Activated CD8-positive, alpha-beta T cell treated with anti-CD3 and anti-CD28 coated beads, Interleukin-2, amount 10 ng/mL, durations not matched to agents 7 days and 5 days (primary cell): ENCODE measurements at regions not wholly inside any gene's neighbourhood (a gene's known extent, or its start where the extent isn't known, plus 50 kb on each side); places are given as distances from the start of the nearest gene placed in this dataset.

Experiments used
- ATAC-seq: fragments of 150-1000 bp; cut with Tn5 transposase; one replicate; pipeline ENCODE4 v1.10.0; 2021; ENCODE audit warnings: moderate library complexity
- CTCF ChIA-PET: fragments of 350-600 bp; sonication (Branson Sonifier 250); formaldehyde crosslinking; loops from one replicate; lab custom pipeline; 2021; ENCODE audit warnings: antibody characterized with exemption; lab: Charles Lee
- POLR2A ChIA-PET: fragments of 350-600 bp; sonication (Branson Sonifier 250); formaldehyde crosslinking; loops from one replicate; lab custom pipeline; 2021; ENCODE audit warnings: antibody characterized with exemption; lab: Charles Lee
- DNase-seq: peaks from one replicate; pipeline ENCODE4 v3.0.0-alpha.2; 2020
- H3K27ac Mint-ChIP-seq: one replicate; pipeline ENCODE4 v1.8.0; 2021; ENCODE audit warnings: mild to moderate bottlenecking, mixed read lengths
- H3K27me3 Mint-ChIP-seq: one replicate; pipeline ENCODE4 v1.8.0; 2021; ENCODE audit warnings: low read depth, mixed read lengths
- H3K36me3 Mint-ChIP-seq: one replicate; pipeline ENCODE4 v1.8.0; 2021; ENCODE audit warnings: low read depth, mixed read lengths
- H3K4me1 Mint-ChIP-seq: one replicate; pipeline ENCODE4 v1.8.0; 2021; ENCODE audit warnings: low read depth, mixed read lengths
- H3K4me3 Mint-ChIP-seq: one replicate; pipeline ENCODE4 v1.8.0; 2021; ENCODE audit warnings: mild to moderate bottlenecking, mixed read lengths
- H3K9me3 Mint-ChIP-seq: one replicate; pipeline ENCODE4 v1.8.0; 2022; ENCODE audit warnings: mixed read lengths; ENCODE audit not compliant: insufficient read depth

DNA sequence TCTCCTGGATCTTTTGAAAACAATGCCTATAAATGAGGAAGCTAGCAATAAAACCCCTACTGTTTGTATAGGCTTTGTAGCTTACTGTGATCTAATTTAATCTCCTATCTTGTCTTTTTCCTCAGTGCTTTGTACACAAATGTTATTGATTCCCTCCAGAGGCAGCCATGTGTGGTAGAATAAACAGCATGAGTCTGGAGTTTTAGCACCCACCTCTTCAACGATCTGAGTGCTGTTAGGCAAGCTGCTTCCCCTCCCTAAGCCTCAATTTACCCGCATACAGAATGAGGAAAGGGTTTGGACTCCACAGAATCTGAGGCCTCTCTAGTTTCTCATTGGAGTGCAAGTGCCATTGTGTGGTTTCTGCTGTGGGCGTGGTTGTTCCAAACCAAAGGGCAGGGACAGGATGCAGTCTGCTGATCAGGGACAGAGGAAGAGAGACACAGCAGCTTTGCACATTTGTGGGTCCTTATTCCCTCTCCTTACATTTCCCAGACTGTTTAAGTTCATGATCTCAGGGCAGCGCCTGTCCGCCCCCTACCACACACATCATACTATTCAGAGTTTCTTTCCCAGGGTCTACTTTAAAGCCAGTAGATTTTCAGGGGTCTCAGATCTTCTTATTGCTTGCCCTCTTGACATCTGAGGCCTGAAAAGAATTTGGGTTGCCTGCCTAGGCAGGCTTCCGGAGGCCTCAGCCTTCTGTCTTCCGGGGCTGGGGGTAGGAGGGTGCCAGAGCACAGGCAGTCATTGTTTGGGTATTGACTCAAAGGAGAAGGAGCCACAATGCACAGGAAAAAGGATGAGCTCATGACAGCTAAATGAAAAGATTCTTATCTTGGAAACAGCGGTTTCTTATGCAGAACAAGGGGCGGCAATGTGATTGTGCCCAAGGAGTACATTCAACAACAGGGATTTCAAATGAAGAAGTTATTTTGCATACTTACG is 114.9 kb upstream of the TEX13D start:
- H3K4me1 Mint-ChIP-seq: peaks cover 86% of the 10 kb centered on the region
- POLR2A ChIA-PET: interaction anchor here (0.7 to 2.5 kb wide), 6 partner anchors 122 to 258 kb away, joined by 3 to 21 read pairs (median 3); partner anchors contain the start of gene SH2D1A
- ATAC-seq (peak; percentile 89), DNase-seq (peak; percentile 76)
- no peaks in the 10 kb centered on the region for H3K9me3 Mint-ChIP-seq
- CTCF ChIA-PET: interaction anchor here (0.7 to 1.9 kb wide), 15 partner anchors 10 to 189 kb away, joined by 3 to 6 read pairs (median 3); partner anchors contain the start of gene SH2D1A
- peaks cover 3% of the 10 kb centered on the region for H3K36me3 Mint-ChIP-seq
- no peaks in the 10 kb centered on the region for H3K27me3 Mint-ChIP-seq
- H3K27ac Mint-ChIP-seq: peak overlapping the region; percentile 95
- peak overlapping the region; percentile 52 for H3K4me3 Mint-ChIP-seq

DNA sequence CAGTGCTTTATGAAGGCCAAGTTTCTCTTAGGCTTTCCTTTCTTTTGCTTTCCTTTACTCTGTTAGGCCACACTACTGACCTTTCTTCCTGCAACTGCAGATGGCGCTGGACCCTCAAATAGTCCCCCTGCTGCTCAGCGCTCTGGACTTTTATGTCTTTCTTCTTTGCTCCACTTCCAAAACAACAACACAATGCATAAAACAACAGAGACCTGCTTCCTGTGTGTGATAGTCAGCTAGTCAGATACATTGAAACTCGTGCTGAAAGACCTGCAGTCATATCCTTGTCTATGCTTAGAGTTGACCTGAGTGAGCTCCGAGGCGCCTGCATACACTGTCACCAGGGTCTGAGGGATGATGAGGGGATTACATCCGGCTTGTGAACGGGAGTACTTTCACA is 108.9 kb upstream of the TEX13D start:
- H3K27me3 Mint-ChIP-seq: no peaks in the 10 kb centered on the region
- peak overlapping the region; percentile 53 for H3K4me3 Mint-ChIP-seq
- no peaks in the 10 kb centered on the region for H3K36me3 Mint-ChIP-seq
- H3K9me3 Mint-ChIP-seq: no peaks in the 10 kb centered on the region
- ChIA-PET CTCF (interaction anchor here (0.7 to 1.8 kb wide), 18 partner anchors 9 to 171 kb away, joined by 3 to 6 read pairs (median 3); no protein-coding TSS in a partner anchor), POLR2A (interaction anchor here (1.2 to 2.7 kb wide), 2 partner anchors 123 to 125 kb away, joined by 5 to 12 read pairs; partner anchors contain the start of gene SH2D1A)
- H3K4me1 Mint-ChIP-seq: peaks cover 61% of the 10 kb centered on the region
- peak overlapping the region; percentile 86 for H3K27ac Mint-ChIP-seq
- DNase-seq (peak; percentile 51), ATAC-seq (peak; percentile 63)

DNA sequence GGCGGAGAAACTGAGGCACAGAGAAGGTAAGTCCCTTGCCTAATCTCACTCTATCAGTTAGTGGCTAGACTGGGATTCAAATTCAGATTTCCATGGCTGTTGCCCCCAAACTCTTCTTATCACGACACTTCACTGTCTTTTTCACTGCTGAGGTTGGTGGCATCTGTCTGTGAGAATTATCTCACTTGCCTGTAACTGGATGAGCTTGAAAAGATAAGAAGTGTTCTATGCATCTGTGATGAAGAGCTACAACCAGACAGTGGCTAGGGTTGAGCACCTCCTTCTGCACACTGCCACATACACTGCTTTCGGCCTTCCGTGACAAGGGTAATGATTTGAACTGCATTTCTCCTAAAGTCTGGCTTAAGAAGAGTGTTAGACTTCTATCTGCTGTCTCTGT is 107.9 kb upstream of the TEX13D start:
- Mint-ChIP-seq H3K36me3 (no peaks in the 10 kb centered on the region), H3K9me3 (no peaks in the 10 kb centered on the region), H3K27ac (no peak overlapping the region), H3K4me1 (peaks cover 51% of the 10 kb centered on the region), H3K4me3 (no peak overlapping the region), H3K27me3 (no peaks in the 10 kb centered on the region)
- no peak for DNase-seq
- POLR2A ChIA-PET: interaction anchor here (1.2 to 2.7 kb wide), 2 partner anchors 122 to 124 kb away, joined by 5 to 12 read pairs; partner anchors contain the start of gene SH2D1A
- CTCF ChIA-PET: interaction anchor here (0.9 to 1.8 kb wide), 13 partner anchors 8 to 133 kb away, joined by 3 to 6 read pairs (median 4); no protein-coding TSS in a partner anchor
- ATAC-seq: no peak

DNA sequence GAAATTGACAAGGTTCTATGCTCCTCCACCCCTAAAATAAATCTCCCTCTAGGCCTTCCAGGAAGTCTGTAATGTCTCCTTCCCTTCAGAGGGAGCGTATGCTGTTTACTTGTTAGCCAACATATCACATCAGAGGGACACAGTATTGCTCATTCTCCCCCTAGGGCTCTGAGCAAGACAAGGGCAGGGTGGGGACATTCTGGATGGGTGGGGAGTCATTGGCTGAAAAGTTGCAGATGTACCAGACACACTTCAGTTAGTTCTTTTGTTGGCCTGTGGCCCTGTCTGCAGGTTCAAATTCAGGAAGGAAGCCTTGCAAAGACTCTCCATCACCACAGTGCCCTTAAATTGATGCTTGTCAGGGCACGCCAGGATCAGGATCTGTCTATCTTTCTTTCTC is 106.3 kb upstream of the TEX13D start:
- Mint-ChIP-seq H3K36me3 (no peaks in the 10 kb centered on the region), H3K4me3 (no peak overlapping the region), H3K9me3 (no peaks in the 10 kb centered on the region), H3K4me1 (peaks cover 41% of the 10 kb centered on the region), H3K27me3 (no peaks in the 10 kb centered on the region), H3K27ac (no peak overlapping the region)
- POLR2A ChIA-PET: interaction anchor here (0.6 kb wide), 1 partner anchor 145 kb away, joined by 3 read pairs; no protein-coding TSS in a partner anchor
- ATAC-seq (no peak), DNase-seq (no peak)
- CTCF ChIA-PET: no interaction called here

DNA sequence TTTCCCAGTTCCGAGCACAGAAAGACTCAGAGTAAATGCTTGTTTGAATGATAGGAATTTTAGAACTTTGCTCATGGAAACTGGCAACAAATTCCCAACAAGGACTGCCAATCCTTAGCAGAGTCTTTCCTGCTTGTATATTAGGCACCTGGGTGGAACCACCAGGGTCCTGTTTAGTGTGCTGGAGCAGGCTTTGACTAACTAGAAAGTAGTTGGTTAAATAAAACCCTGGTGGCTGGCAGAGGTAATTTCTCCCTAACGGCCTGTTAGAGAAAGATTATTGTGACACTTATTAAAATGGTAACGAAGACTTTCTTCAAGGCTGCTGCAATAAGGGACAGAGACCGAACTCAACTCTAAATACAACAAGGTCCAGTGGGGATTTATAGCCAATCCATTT is 103.6 kb upstream of the TEX13D start:
- DNase-seq (no peak), ATAC-seq (no peak)
- H3K27me3 Mint-ChIP-seq: no peaks in the 10 kb centered on the region
- ChIA-PET CTCF (interaction anchor here (0.7 to 1.0 kb wide), 3 partner anchors 11 to 40 kb away, joined by 3 read pairs; no protein-coding TSS in a partner anchor), POLR2A (no interaction called here)
- no peak overlapping the region for H3K27ac Mint-ChIP-seq
- H3K36me3 Mint-ChIP-seq: no peaks in the 10 kb centered on the region
- H3K4me3 Mint-ChIP-seq: no peak overlapping the region
- peaks cover 29% of the 10 kb centered on the region for H3K4me1 Mint-ChIP-seq
- no peaks in the 10 kb centered on the region for H3K9me3 Mint-ChIP-seq

DNA sequence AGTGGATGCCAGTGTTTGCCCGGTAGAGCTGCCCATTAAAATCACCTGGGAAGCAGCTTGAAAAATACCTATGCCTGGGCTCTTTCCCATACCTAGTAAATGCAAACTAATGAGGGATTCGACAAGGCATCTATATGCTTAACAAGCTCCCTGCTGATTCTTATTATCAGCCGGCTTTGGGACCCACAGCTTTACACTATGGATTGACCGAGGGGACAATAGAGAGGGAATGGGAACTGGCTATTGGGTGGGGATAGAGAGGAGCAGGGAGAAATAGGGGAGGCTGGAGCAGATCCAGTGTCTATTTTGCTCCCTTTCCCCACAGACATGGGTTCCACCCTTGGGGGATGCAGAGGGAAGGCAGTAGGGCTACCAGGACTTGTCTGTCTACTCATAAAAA is 103.1 kb upstream of the TEX13D start:
- Mint-ChIP-seq H3K36me3 (no peaks in the 10 kb centered on the region), H3K9me3 (no peaks in the 10 kb centered on the region), H3K4me1 (peaks cover 25% of the 10 kb centered on the region), H3K27me3 (no peaks in the 10 kb centered on the region), H3K4me3 (no peak overlapping the region), H3K27ac (no peak overlapping the region)
- DNase-seq: no peak
- no peak for ATAC-seq
- POLR2A ChIA-PET: no interaction called here
- CTCF ChIA-PET: interaction anchor here (0.7 to 1.0 kb wide), 3 partner anchors 11 to 40 kb away, joined by 3 read pairs; no protein-coding TSS in a partner anchor

DNA sequence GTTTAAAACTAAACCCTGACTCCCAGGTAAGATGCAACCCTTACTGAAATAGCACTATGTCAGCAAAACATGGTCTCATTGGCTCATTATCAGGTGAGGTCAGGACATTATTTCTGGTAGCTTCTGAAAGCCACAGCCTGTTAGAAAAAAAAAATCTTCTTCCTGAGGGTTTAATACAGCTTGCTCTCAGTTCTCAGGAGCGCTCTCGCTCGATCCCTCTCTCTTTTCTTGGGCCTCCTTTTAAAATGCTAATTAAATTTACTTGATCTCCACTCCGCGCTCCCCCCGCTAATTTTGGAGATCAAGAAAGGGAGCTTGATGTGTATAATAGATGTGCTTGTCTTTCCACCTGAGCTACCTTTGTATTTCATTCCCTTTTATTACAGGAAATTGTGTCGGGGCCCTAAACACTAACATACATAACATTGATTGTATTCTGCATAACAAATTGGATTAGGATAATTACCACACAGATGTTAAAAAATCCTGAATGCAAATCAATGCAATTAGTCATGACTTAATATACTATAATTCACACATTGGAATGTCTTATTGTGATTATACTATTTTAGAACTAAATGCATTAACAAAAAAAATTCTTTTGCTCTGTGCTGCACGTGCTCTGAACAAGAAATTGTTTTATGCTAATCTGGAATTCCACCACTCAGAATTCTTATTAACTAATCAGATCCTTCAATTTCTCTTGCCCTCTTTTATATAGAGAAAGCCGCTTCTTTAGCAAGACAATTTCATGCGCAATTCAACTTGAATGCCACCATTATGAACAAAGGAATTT is 101.6 kb upstream of the TEX13D start:
- no peak for ATAC-seq
- DNase-seq: no peak
- no peaks in the 10 kb centered on the region for H3K9me3 Mint-ChIP-seq
- H3K27me3 Mint-ChIP-seq: no peaks in the 10 kb centered on the region
- no peak overlapping the region for H3K4me3 Mint-ChIP-seq
- CTCF ChIA-PET: interaction anchor here (1.4 kb wide), 1 partner anchor 14 kb away, joined by 4 read pairs; no protein-coding TSS in a partner anchor
- H3K36me3 Mint-ChIP-seq: no peaks in the 10 kb centered on the region
- peaks cover 19% of the 10 kb centered on the region for H3K4me1 Mint-ChIP-seq
- H3K27ac Mint-ChIP-seq: no peak overlapping the region
- POLR2A ChIA-PET: no interaction called here

DNA sequence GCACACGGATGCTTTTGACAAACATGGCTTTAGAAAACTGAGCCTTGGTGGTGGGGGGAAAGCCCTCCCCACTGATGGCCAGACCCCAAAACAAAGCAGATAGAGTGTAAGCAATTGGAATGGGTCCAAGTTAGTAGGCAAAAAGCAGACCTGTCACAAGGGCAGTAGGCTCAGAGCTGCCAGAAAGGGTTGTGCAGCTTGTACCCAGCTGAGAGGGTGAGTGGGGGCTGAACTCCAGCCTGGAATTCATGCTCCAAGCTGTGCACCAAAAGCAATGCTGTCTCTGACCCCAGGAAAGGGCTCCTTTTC is 101.1 kb upstream of the TEX13D start:
- ATAC-seq: no peak
- DNase-seq: no peak

DNA sequence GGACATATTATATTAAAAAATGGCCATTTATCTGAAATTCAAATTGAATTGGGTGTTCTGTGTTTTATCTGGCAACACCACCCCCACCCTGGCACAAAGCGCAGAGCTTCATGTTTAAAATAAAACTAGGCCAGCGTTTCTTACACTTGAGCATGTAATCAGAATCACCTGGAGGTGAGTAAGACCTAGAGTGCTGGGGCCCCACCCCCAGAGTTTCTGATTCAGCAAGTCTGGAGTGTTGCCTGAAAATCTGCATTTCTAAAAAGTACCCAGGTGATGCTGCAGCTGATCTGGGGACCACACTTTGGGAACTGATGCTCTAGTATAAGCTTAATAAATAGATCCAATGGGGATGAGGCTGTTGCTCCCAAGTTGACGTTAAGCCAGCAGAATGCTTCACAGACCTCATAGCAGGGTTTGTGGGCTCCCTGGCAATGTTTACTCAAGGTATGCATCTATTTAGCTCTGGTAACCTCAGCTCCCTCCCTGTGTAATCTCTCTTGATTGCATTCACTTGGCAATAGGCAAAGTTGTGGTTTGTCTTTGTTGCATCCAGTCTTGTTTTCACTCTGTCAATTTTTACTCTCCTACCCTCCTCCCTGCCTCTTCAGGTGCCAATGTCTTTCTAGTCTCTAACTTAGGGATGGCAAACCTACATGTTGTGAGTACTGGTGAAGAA is 99.8 kb upstream of the TEX13D start:
- ATAC-seq: no peak
- Mint-ChIP-seq H3K36me3 (no peaks in the 10 kb centered on the region), H3K4me3 (no peak overlapping the region), H3K4me1 (peaks cover 21% of the 10 kb centered on the region), H3K27ac (peak overlapping the region; percentile 19), H3K27me3 (no peaks in the 10 kb centered on the region), H3K9me3 (no peaks in the 10 kb centered on the region)
- ChIA-PET POLR2A (no interaction called here), CTCF (interaction anchor here (1.4 kb wide), 2 partner anchors 9 to 18 kb away, joined by 4 to 5 read pairs; no protein-coding TSS in a partner anchor)
- DNase-seq: peak; percentile 24

More for the DNA sequence above, 101.1 kb upstream of the TEX13D start:
- Mint-ChIP-seq H3K4me1 (peaks cover 15% of the 10 kb centered on the region), H3K36me3 (no peaks in the 10 kb centered on the region), H3K9me3 (no peaks in the 10 kb centered on the region), H3K27ac (no peak overlapping the region), H3K27me3 (no peaks in the 10 kb centered on the region), H3K4me3 (no peak overlapping the region)
- ChIA-PET CTCF (interaction anchor here (1.4 kb wide), 1 partner anchor 15 kb away, joined by 4 read pairs; no protein-coding TSS in a partner anchor), POLR2A (no interaction called here)

DNA sequence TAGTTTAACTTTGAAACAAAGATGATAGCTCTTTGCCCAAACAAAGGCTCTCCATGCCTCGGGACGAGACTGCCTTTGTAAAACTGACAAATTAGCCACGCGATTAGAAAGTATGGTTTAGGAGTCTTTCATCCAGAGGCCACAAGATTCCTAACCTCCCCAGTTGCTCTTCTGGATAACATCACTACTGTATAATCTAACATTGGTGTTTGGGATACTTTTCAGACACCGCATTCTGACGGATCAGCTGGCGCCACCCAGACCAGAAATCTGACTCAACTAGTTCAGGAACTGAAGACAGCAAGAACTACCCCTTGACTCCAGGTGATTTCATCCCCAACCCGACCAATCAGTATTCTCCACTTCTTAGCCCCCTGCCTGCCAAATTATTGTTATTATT is 98.1 kb upstream of the TEX13D start:
- H3K27me3 Mint-ChIP-seq: no peaks in the 10 kb centered on the region
- ATAC-seq (no peak), DNase-seq (no peak)
- no peak overlapping the region for H3K4me3 Mint-ChIP-seq
- ChIA-PET POLR2A (no interaction called here), CTCF (no interaction called here)
- no peaks in the 10 kb centered on the region for H3K9me3 Mint-ChIP-seq
- peaks cover 32% of the 10 kb centered on the region for H3K4me1 Mint-ChIP-seq
- no peak overlapping the region for H3K27ac Mint-ChIP-seq
- H3K36me3 Mint-ChIP-seq: no peaks in the 10 kb centered on the region

DNA sequence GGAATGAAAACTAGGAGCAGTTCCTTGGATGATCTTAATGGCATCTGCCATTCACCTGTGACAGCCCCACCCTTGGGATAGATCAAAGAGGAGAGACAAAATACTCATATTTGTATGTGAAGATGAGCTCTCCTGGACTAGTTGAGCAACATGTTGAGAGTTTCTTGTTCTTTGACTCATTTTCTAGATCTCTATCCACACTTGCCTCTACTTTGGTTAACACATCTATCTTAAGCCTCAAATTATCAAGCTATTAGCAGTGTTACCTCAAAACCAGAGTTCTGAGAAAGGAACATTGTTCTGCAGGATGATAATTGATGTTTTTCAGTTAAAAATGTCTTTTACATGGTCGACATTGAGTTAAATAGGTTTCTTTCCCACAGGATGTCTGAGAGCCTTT is 94.2 kb upstream of the TEX13D start:
- Mint-ChIP-seq H3K4me1 (peaks cover 39% of the 10 kb centered on the region), H3K27me3 (no peaks in the 10 kb centered on the region), H3K36me3 (no peaks in the 10 kb centered on the region), H3K4me3 (no peak overlapping the region), H3K27ac (peak overlapping the region; percentile 13), H3K9me3 (no peaks in the 10 kb centered on the region)
- POLR2A ChIA-PET: no interaction called here
- ATAC-seq: no peak
- CTCF ChIA-PET: interaction anchor here (0.6 to 1.3 kb wide), 5 partner anchors 11 to 506 kb away, joined by 3 to 4 read pairs (median 4); no protein-coding TSS in a partner anchor
- no peak for DNase-seq
